CD4-positive, alpha-beta T cell treated with Interleukin-15 for 1 hour (primary cell): ENCODE measurements at regions not wholly inside any gene's neighbourhood (a gene's known extent, or its start where the extent isn't known, plus 50 kb on each side); places are given as distances from the start of the nearest gene placed in this dataset.
"Not testable (repeated sequence)": the region's sequence is repeated elsewhere in the genome, so short reads cannot be mapped to it uniquely, and the experiment has no call there.

Experiments
- DNase-seq: peaks from one replicate; pipeline ENCODE4 v3.0.0-alpha.2; 2020

DNA sequence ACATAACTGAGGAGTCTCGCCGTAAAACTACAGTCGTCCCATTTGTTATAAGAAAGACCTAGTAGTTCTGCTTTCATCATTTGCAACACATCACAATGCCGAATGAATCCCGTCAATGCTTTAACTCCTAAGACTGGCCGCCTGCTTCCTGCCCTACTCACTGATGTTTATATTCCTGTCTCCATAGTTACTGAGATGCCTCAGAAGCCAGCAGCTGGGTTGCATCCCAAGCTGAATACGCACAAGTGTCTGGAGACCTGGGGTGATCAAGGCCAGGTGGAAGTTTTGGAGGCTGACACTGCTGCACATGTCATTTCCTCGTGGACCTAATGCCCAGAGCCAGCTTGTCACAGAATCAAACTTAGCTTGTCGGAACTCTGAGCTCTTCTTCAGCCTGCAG lies 95.2 kb upstream of the UBE2E1 start:
- DNase-seq: no peak

DNA sequence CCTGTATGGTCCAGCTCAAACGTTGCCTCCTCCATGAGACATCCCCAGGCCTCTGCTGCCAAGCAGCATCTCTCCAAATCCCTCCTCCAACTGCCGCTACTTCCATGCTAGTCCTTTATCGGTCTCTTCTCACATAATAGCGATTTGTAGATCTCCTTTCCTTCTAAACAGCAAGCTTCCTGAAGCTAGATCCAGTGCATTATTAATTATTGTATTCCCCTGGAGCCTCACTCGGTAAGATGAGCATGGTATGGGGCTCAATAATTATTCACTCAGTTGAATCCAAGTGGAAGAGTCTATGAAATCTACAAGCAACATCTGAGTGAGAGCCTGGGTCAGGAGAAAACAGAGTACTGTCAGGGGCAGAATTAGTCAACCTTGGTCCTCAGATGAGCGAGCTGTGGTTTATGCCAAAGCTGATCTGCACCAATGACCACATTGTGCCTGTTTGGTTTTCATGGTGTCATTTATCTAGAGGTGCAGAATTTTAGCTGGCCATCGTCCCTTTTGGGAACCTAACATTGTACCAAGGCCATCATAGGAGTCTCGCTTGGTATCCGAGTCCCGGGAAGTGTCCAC lies 93.8 kb upstream of the UBE2E1 start:
- no peak for DNase-seq

DNA sequence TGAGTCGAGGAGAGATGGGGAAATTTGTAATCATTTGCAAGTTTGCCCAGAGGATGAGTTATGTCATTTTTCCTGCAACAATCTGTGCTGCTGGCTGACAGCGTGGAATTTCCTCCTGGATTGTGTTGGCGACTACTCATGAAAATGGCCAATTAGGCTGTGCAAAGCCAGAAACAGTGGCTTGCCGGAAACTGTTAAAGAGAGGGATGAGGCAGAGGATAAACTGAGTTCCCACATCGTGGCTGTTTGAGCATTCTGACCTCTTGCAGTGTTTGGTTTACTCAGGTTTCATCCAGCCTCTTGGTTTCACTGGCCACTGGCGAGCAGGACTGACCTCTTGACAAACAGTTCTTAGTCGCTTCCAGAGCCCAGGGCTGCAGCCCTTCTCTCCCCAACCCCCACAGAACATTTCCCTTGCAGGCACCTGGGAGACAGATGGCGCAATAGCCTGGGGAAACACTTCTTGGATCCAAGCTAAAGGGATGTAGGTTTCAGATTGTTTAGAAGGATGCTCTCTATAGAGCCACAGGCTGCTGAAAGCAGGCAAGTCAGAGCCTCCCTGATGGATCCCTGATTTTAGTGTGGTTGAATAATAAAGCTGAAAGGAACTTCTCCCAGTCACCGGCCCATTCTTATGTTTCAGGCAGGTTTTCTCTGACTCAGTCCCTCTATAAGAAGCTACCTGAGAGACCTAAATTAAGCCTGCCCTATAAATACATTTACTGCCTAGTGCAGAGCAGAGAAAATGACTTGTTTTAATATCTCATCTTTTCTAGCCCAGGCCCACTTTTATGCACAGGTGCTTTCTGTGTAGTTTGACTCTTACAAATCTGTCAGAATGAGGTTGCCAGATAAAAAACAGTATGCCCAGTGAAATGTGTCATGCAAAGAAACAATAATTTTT lies 92.8 kb upstream of the UBE2E1 start:
- DNase-seq: no peak

- no peak for DNase-seq
Measured at GRCh38 chr3:23713641-23714040, 92.1 kb upstream of the UBE2E1 start.

- no peak for DNase-seq
Measured at GRCh38 chr3:23720059-23720458, 85.7 kb upstream of the UBE2E1 start.

DNA sequence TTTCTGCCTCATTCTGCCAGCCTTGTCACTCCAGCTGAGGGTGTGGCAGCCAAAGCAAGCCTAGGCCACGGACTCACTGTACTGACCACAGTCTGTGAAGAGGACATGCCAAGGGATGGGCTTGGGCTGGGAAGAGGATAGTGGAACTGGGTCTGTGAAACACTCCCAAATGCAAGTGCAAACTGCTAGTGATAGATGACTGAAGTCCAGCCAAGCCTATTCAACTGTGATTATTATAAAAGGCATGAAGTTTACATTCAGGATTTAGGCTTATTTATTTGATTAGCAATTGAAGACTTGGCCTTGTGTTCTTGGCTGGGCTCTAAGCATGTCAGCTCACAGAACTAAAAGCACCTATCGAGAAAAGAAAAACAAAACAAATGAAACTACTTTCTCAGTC lies 84.9 kb upstream of the UBE2E1 start:
- no peak for DNase-seq

DNA sequence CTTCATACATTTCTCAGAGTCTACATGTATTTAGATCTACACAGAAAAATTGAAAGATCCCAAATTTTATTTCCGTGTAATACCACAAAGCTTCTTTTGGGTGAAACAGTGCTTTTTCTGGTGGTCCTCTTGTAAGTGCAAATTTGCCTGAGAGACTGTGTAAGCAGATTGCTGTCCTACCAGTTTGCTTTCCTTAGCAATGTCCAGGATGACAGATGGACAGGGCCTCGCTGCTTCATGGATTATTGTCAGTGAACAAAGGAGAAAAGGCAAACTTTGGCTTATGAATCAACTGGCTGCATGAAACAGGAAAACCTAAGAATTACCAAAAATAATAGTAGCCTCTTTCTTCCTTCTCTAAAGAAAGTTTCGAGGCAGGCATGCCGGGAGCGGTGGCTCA lies 82.6 kb upstream of the UBE2E1 start:
- DNase-seq: no peak

- DNase-seq: no peak
Measured at GRCh38 chr3:23723930-23724329, 81.8 kb upstream of the UBE2E1 start.

- DNase-seq: no peak
Measured at GRCh38 chr3:23726811-23727548, 78.8 kb upstream of the UBE2E1 start.

GRCh38 chr3:23728601-23729117 lies 77.1 kb upstream of the UBE2E1 start:
- DNase-seq: no peak

GRCh38 chr3:23729362-23729761 lies 76.4 kb upstream of the UBE2E1 start:
- not testable (repeated sequence) for DNase-seq

DNA sequence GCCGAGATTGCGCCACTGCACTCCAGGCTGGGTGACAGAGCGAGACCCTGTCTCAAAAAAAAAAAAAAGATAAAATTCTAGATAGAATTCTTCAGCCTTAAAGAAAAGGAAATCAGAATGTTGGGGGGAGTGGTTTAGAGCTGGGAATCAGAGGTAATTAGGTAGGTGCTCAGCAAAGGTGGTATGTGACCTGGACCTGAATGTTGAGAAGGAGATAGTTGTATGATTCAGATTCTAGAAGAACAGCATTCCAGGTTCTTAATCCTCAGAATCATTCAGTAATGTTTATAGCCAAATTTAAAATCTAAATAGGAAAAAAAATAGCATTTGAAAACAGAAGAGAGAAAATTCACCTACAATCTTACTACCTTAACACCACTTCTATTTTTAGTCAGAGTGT lies 71.3 kb upstream of the UBE2E1 start:
- no peak for DNase-seq

DNA sequence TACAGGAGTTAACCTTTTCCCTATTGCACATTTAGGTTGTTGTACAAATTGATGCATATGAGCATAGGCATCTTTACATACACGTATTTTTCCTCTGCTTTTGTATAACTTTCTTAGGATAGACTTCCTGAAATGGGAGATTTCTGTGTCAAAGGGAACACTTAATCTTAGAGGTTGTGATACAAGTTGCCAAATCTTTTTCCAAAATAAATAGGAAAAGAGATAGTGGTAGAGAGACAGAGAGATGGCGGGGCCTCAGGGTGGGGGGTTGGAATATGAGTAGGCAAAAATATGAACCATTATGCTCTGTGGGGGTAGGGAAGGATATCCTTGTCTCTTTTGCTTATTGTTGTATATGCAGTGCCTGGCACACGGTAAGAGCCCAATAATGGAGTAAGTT lies 70.7 kb upstream of the UBE2E1 start:
- no peak for DNase-seq

GRCh38 chr3:23735535-23736326 lies 70.0 kb upstream of the UBE2E1 start:
- DNase-seq: no peak

DNA sequence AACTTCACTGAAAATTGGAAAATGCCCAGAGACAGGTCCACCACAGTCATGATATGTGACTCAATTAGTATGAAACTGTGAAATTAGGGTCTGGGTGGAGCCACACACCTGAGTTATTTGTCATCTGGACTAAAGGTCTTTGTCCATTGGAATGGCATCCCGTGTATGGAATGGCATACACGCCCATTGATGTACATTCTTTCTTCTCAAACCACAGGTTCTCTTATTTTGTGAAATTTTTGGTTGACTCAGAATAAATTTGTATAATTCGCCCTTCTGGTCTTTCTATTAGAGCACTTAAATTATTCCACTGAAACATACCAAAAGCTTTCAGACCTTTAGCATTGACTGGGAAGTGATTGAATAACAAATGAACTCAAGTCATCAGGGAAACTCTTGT lies 66.8 kb upstream of the UBE2E1 start:
- no peak for DNase-seq

DNA sequence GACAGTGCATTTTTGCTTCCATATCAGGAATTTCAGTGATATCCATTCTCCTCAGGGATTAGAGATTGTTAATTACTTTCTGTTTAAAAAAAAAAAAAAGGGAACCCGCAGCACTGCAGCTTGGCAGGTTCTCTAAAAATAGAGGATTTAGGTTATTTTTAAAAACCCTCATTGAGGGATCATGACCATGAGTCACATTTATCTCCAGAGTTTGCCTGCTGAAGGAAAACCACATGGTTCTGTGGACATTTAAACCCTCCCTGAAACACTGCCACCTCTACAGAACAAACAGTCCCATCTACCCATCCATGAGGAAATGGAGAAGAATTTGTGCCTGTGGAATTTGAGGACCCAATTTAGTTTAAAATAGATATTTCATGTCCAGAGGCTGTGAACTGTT lies 66.2 kb upstream of the UBE2E1 start:
- DNase-seq: no peak

GRCh38 chr3:23740517-23740965 lies 65.2 kb upstream of the UBE2E1 start:
- no peak for DNase-seq

DNA sequence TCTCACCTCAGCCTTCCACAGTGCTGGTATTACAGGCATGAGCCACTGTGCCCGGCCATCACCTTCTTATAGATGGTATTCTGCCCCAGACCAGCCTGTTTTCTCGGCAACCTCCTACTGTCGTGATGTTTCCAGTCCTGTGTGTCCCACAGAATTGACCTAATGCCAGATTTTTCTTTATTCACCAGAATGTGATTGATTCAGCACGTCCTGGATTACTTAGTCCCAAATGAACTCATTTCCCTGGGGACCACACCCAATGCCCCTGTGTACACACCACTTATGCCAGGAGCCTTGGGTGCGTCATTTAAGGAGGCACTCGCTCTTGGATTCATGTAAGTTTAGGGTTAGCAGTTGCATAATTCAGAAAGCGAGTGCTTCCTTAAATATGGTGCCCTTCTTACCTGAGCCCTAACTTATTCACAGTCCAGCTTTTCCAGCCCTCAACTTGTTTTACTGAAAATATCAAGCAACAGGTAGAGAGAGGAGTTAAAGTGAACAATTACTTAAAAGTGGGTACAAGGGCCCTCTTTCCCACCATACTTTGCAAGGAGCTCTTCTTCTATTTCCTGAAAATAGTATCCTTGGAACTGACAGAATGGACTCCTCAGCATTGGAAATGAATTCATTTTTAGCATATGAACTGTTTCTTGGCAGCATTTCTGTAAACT lies 64.6 kb upstream of the UBE2E1 start:
- no peak for DNase-seq

- no peak for DNase-seq
Measured at GRCh38 chr3:23743141-23743784, 62.5 kb upstream of the UBE2E1 start.

- DNase-seq: no peak
Measured at GRCh38 chr3:23746441-23746840, 59.3 kb upstream of the UBE2E1 start.

DNA sequence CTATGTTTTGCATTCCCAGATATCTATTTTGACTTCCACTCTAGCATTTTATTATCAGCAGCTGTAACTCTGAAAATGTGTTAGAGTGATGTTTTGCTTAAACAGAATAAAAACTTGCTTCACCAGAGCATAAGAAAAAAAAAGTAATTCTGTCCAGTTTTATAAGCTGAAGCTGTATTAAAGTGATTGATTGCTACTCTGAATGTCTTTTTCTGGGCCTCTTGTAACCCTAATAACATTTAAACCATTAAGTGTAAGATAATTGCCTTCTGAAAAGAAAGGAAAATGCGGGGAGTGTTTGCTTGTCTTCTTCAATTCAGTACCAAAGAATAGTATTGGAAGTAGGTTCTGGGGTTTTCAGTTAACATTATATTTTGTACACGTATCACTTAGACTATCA lies 57.9 kb upstream of the UBE2E1 start:
- no peak for DNase-seq
